ENCODE measurements at regions not wholly inside any gene's neighbourhood (a gene's known extent, or its start where the extent isn't known, plus 50 kb on each side); places are given as distances from the start of the nearest gene placed in this dataset.
A peak's percentile ranks its signal among the peaks of the same experiment; 100 is the strongest.

DNA sequence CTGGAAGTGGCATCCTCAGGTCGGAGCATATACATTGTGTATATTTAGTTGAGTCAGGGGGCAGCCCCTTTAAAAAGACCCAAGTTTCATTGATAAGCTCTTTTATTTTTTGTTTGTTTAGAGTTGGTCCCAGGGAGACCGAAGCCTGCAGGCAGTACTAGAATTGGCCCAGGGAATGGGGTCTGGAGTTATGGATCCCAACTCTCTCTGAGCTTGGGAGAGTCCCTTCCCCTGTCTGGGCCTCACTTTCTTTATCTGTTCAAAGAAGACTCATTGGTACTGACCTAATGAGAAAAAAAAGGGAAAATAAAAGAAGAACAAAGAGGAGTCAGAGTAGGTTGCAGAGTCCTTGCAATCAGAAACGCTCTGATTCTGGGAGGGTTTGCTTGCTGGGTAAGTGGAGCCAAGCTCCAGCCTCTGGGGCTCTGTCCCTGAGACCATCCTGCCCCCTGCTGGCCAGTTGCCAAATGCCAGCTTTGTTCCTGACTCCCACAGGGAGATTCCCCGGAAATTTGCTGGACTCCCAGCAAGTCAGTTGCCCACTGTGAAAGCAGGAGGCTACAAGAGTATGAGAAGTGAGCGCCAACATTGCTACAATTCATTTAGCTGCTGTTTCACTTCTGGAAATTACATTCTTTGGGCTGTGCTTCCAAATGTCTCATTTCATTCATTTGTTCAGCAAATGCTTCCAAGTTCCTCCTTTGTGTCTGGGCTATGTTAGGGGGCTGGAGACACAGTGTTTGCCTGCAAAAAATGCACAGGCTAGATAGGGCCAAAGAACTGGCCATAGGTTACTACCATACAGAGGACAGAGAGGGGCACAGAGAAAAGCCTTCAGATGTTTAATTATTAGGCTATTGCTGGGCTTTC, 156.2 kb downstream of the MELK start:
- Histone ChIP-seq H3K79me1 (ENCODE audit: low read length) (no peaks in the 10 kb centered on the region), H3K4me3 (ENCODE audit: low read length) (no peak overlapping the region), H3K27me3 (ENCODE audit: insufficient read depth, low read length, poor library complexity) (no peaks in the 10 kb centered on the region), H3K18ac (ENCODE audit: low read length) (no peak overlapping the region), H2BK15ac (replicated peaks; ENCODE audit: low read depth) (no peak overlapping the region), H3K9ac (ENCODE audit: low read length) (no peak overlapping the region), H2BK5ac (ENCODE audit: low read length) (no peak overlapping the region), H3K4me2 (ENCODE audit: low read length) (no peak overlapping the region), H3K23ac (ENCODE audit: low read length) (no peak overlapping the region), H3K4me1 (ENCODE audit: control insufficient read depth, low read depth, low read length) (peaks cover 2% of the 10 kb centered on the region), H3K56ac (ENCODE audit: low read length) (no peak overlapping the region), H3K4ac (ENCODE audit: low read depth, low read length) (no peak overlapping the region), H4K5ac (ENCODE audit: low read length) (no peak overlapping the region), H3K36me3 (ENCODE audit: control insufficient read depth, insufficient read depth, low read length) (no peaks in the 10 kb centered on the region), H2AK5ac (ENCODE audit: low read length) (no peak overlapping the region), H3K79me2 (ENCODE audit: control insufficient read depth, insufficient read depth, low read length) (no peaks in the 10 kb centered on the region), H3K27ac (ENCODE audit: low read depth, low read length) (no peak overlapping the region), H2BK120ac (ENCODE audit: low read depth, low read length) (no peak overlapping the region), H4K8ac (ENCODE audit: low read depth, low read length) (no peak overlapping the region)
- peak; percentile 86 for DNase-seq
- no CpG with 5 or more reads among the region's 5 CpGs for WGBS (ENCODE audit: extremely low coverage, insufficient coverage, low lambda C conversion rate)

DNA sequence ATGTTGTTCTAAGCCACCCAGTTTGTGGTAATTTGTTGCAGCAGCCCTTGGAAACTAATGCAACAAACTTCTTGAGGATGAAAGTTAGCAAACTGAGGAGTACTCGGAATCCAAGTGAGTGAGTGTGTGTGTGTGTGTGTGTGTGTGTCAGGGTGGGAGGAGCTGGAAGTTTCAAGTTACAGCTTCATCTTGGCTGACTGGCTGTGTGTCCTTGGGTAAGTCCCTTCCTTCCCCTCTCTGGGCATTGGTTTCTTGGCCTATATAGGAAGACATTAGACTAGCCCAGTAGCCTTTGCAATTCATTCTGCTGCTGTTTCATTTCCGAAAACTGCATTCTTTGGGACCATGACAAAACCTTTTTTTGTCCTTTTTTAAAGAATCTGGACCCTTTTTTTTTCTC, 157.2 kb downstream of the MELK start:
- H3K4me2 ChIP-seq (ENCODE audit: low read length), result no peak overlapping the region
- DNase-seq, result no peak
- no peak overlapping the region for H3K56ac ChIP-seq (ENCODE audit: low read length)
- H3K9ac ChIP-seq (ENCODE audit: low read length), result no peak overlapping the region
- no peak overlapping the region for H2AK5ac ChIP-seq (ENCODE audit: low read length)
- H3K27ac ChIP-seq (ENCODE audit: low read depth, low read length), result no peak overlapping the region
- H2BK120ac ChIP-seq (ENCODE audit: low read depth, low read length), result no peak overlapping the region
- no CpG with 5 or more reads among the region's 2 CpGs for WGBS (ENCODE audit: extremely low coverage, insufficient coverage, low lambda C conversion rate)
- no peak overlapping the region for H2BK5ac ChIP-seq (ENCODE audit: low read length)
- no peaks in the 10 kb centered on the region for H3K79me1 ChIP-seq (ENCODE audit: low read length)
- no peaks in the 10 kb centered on the region for H3K36me3 ChIP-seq (ENCODE audit: control insufficient read depth, insufficient read depth, low read length)
- H2BK15ac ChIP-seq (replicated peaks; ENCODE audit: low read depth), result no peak overlapping the region
- no peak overlapping the region for H3K23ac ChIP-seq (ENCODE audit: low read length)
- no peaks in the 10 kb centered on the region for H3K79me2 ChIP-seq (ENCODE audit: control insufficient read depth, insufficient read depth, low read length)
- no peak overlapping the region for H4K8ac ChIP-seq (ENCODE audit: low read depth, low read length)
- H3K27me3 ChIP-seq (ENCODE audit: insufficient read depth, low read length, poor library complexity), result no peaks in the 10 kb centered on the region
- H3K4me1 ChIP-seq (ENCODE audit: control insufficient read depth, low read depth, low read length), result peaks cover 2% of the 10 kb centered on the region
- no peak overlapping the region for H4K5ac ChIP-seq (ENCODE audit: low read length)
- no peak overlapping the region for H3K4ac ChIP-seq (ENCODE audit: low read depth, low read length)
- H3K18ac ChIP-seq (ENCODE audit: low read length), result no peak overlapping the region
- no peak overlapping the region for H3K4me3 ChIP-seq (ENCODE audit: low read length)

GRCh38 chr9:36730414-36730813, 157.7 kb downstream of the MELK start:
- no peak overlapping the region for H4K8ac ChIP-seq (ENCODE audit: low read depth, low read length)

GRCh38 chr9:36731068-36731956, 158.6 kb downstream of the MELK start:
- Histone ChIP-seq H2BK5ac (ENCODE audit: low read length) (no peak overlapping the region), H3K56ac (ENCODE audit: low read length) (no peak overlapping the region), H3K4me1 (ENCODE audit: control insufficient read depth, low read depth, low read length) (no peaks in the 10 kb centered on the region), H2BK15ac (replicated peaks; ENCODE audit: low read depth) (no peak overlapping the region), H3K9ac (ENCODE audit: low read length) (no peak overlapping the region), H3K27me3 (ENCODE audit: insufficient read depth, low read length, poor library complexity) (no peaks in the 10 kb centered on the region), H4K5ac (ENCODE audit: low read length) (no peak overlapping the region), H3K18ac (ENCODE audit: low read length) (no peak overlapping the region), H3K27ac (ENCODE audit: low read depth, low read length) (no peak overlapping the region), H3K23ac (ENCODE audit: low read length) (no peak overlapping the region), H3K4ac (ENCODE audit: low read depth, low read length) (no peak overlapping the region), H3K4me3 (ENCODE audit: low read length) (no peak overlapping the region), H2BK120ac (ENCODE audit: low read depth, low read length) (no peak overlapping the region), H2AK5ac (ENCODE audit: low read length) (no peak overlapping the region), H3K36me3 (ENCODE audit: control insufficient read depth, insufficient read depth, low read length) (no peaks in the 10 kb centered on the region), H3K4me2 (ENCODE audit: low read length) (no peak overlapping the region), H4K8ac (ENCODE audit: low read depth, low read length) (no peak overlapping the region), H3K79me1 (ENCODE audit: low read length) (no peaks in the 10 kb centered on the region), H3K79me2 (ENCODE audit: control insufficient read depth, insufficient read depth, low read length) (no peaks in the 10 kb centered on the region)
- WGBS (ENCODE audit: extremely low coverage, insufficient coverage, low lambda C conversion rate), result no CpG with 5 or more reads among the region's 10 CpGs
- DNase-seq, result no peak

More at GRCh38 chr9:36730414-36730813, 157.7 kb downstream of the MELK start:
- no peaks in the 10 kb centered on the region for H3K36me3 ChIP-seq (ENCODE audit: control insufficient read depth, insufficient read depth, low read length)
- H3K27ac ChIP-seq (ENCODE audit: low read depth, low read length), result no peak overlapping the region
- no peak overlapping the region for H3K18ac ChIP-seq (ENCODE audit: low read length)
- no peak overlapping the region for H3K56ac ChIP-seq (ENCODE audit: low read length)
- H2BK120ac ChIP-seq (ENCODE audit: low read depth, low read length), result no peak overlapping the region
- no peak overlapping the region for H2AK5ac ChIP-seq (ENCODE audit: low read length)
- no peak overlapping the region for H3K4me2 ChIP-seq (ENCODE audit: low read length)
- H3K4me1 ChIP-seq (ENCODE audit: control insufficient read depth, low read depth, low read length), result peaks cover 2% of the 10 kb centered on the region
- no peak overlapping the region for H3K4me3 ChIP-seq (ENCODE audit: low read length)
- H3K79me1 ChIP-seq (ENCODE audit: low read length), result no peaks in the 10 kb centered on the region
- no peak for DNase-seq
- no peak overlapping the region for H3K23ac ChIP-seq (ENCODE audit: low read length)
- no peaks in the 10 kb centered on the region for H3K79me2 ChIP-seq (ENCODE audit: control insufficient read depth, insufficient read depth, low read length)
- H3K9ac ChIP-seq (ENCODE audit: low read length), result no peak overlapping the region
- no peak overlapping the region for H4K5ac ChIP-seq (ENCODE audit: low read length)
- no peak overlapping the region for H2BK5ac ChIP-seq (ENCODE audit: low read length)
- no peaks in the 10 kb centered on the region for H3K27me3 ChIP-seq (ENCODE audit: insufficient read depth, low read length, poor library complexity)
- no peak overlapping the region for H3K4ac ChIP-seq (ENCODE audit: low read depth, low read length)
- no CpG with 5 or more reads among the region's 5 CpGs for WGBS (ENCODE audit: extremely low coverage, insufficient coverage, low lambda C conversion rate)
- H2BK15ac ChIP-seq (replicated peaks; ENCODE audit: low read depth), result no peak overlapping the region

GRCh38 chr9:36734737-36735136, 162.0 kb downstream of the MELK start:
- Histone ChIP-seq H3K56ac (ENCODE audit: low read length) (no peak overlapping the region), H3K4me3 (ENCODE audit: low read length) (no peak overlapping the region), H3K36me3 (ENCODE audit: control insufficient read depth, insufficient read depth, low read length) (no peaks in the 10 kb centered on the region), H3K4me2 (ENCODE audit: low read length) (no peak overlapping the region), H3K27ac (ENCODE audit: low read depth, low read length) (no peak overlapping the region), H3K4me1 (ENCODE audit: control insufficient read depth, low read depth, low read length) (no peaks in the 10 kb centered on the region), H3K18ac (ENCODE audit: low read length) (no peak overlapping the region), H3K9ac (ENCODE audit: low read length) (no peak overlapping the region), H4K5ac (ENCODE audit: low read length) (no peak overlapping the region), H3K79me1 (ENCODE audit: low read length) (no peaks in the 10 kb centered on the region), H2BK15ac (replicated peaks; ENCODE audit: low read depth) (no peak overlapping the region), H4K8ac (ENCODE audit: low read depth, low read length) (no peak overlapping the region), H3K4ac (ENCODE audit: low read depth, low read length) (no peak overlapping the region), H2BK5ac (ENCODE audit: low read length) (no peak overlapping the region), H2AK5ac (ENCODE audit: low read length) (no peak overlapping the region), H3K79me2 (ENCODE audit: control insufficient read depth, insufficient read depth, low read length) (no peaks in the 10 kb centered on the region), H2BK120ac (ENCODE audit: low read depth, low read length) (no peak overlapping the region), H3K23ac (ENCODE audit: low read length) (no peak overlapping the region), H3K27me3 (ENCODE audit: insufficient read depth, low read length, poor library complexity) (no peaks in the 10 kb centered on the region)
- no CpG with 5 or more reads among the region's 10 CpGs for WGBS (ENCODE audit: extremely low coverage, insufficient coverage, low lambda C conversion rate)
- no peak for DNase-seq

Measured in mesendoderm (in vitro differentiated cells).